ENCODE measurements at regions not wholly inside any gene's neighbourhood (a gene's known extent, or its start where the extent isn't known, plus 50 kb on each side); places are given as distances from the start of the nearest gene placed in this dataset.

DNA sequence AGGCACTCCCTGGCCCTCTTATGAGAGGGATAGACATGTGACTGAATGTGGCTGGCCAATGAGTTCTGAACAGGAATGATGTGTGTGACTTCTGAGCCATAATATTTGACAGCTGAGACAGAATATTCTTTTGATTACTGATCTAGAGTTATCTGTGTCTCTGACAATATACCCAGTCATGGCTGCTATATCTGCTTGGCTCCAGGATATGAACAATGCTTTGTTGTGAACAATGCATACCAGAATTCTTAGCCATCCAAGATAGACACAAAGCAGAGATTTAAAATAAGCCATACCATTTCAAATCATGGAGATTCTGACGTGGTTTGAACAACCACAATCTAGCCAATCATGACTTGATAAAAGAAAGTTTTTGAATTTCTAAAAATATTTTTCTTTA is 840.3 kb upstream of the SEMA6A start:
- TF ChIP-seq ZNF274 (IDR thresholded peaks at IDR 0.05; ENCODE audit: low read depth, low read length), result no peak
- no peak for TF ChIP-seq YY1 (IDR thresholded peaks at IDR 0.05; ENCODE audit: insufficient read depth, insufficient read length)

Data from NT2/D1 (cell line).